ENCODE measurements at regions not wholly inside any gene's neighbourhood (a gene's known extent, or its start where the extent isn't known, plus 50 kb on each side); places are given as distances from the start of the nearest gene placed in this dataset.
"Not testable (repeated sequence)": the region's sequence is repeated elsewhere in the genome, so short reads cannot be mapped to it uniquely, and the experiment has no call there.

GRCh38 chr1:101123904-101124303 is 98.3 kb upstream of the DPH5 start:
- TF ChIP-seq POLR2A (IDR thresholded peaks at IDR 0.05; ENCODE audit: low read depth); CTCF (IDR thresholded peaks at IDR 0.05); POLR2AphosphoS5 (IDR thresholded peaks at IDR 0.05): not testable (repeated sequence)

Measured in esophagus muscularis mucosa (tissue), 3 donors.